C4-2B (cell line): ENCODE measurements at regions not wholly inside any gene's neighbourhood (a gene's known extent, or its start where the extent isn't known, plus 50 kb on each side); places are given as distances from the start of the nearest gene placed in this dataset.

ENCODE experiments used
- ZFX ChIP-seq: fragments of 450-650 bp; IDR thresholded peaks from 2 replicates; pipeline ENCODE4 v1.6.1; 2017
- TF ChIP-seq, protein P1 (sequence below): fragments of 450-650 bp; conservative IDR thresholded peaks from 2 replicates; pipeline ENCODE4 v1.5.1; 2017; ENCODE audit warnings: mild to moderate bottlenecking

DNA sequence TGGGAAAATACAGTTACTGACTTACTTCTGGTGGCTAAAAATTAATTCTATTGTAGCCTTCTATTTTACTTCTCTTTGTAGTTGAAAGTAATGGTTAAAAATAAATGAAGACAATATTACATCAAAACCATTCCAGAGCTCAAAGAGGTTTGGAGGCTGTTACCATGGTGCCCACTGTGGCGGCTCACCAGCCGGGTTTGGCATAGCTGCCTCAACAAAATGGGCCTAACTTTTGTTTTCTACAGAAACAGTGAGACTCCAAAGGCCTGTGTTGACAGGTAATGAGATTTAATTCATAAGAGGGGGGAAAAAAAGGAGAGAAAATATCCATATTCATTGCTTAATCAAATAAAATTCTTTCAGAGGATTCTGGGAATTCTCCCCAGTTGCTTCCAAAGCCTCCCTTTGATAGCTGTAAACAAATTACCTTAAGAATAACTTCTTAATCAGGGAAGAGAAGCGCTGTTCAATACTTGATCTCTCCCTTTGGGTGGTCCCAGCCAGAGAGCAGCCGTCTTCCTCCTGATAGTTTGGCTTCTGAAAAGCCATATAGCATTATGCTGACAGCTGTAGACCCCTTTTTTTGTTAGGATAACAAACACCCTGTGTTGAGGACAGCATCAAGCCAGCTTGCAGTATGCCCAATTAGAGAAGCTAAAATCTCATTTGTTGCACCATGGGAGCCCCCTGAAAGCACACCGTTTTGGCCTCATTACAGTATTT lies 266.8 kb downstream of the NEDD1 start:
- TF ChIP-seq, protein P1, sequence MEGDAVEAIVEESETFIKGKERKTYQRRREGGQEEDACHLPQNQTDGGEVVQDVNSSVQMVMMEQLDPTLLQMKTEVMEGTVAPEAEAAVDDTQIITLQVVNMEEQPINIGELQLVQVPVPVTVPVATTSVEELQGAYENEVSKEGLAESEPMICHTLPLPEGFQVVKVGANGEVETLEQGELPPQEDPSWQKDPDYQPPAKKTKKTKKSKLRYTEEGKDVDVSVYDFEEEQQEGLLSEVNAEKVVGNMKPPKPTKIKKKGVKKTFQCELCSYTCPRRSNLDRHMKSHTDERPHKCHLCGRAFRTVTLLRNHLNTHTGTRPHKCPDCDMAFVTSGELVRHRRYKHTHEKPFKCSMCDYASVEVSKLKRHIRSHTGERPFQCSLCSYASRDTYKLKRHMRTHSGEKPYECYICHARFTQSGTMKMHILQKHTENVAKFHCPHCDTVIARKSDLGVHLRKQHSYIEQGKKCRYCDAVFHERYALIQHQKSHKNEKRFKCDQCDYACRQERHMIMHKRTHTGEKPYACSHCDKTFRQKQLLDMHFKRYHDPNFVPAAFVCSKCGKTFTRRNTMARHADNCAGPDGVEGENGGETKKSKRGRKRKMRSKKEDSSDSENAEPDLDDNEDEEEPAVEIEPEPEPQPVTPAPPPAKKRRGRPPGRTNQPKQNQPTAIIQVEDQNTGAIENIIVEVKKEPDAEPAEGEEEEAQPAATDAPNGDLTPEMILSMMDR, result no peak
- no peak for TF ChIP-seq ZFX
